ENCODE measurements at regions not wholly inside any gene's neighbourhood (a gene's known extent, or its start where the extent isn't known, plus 50 kb on each side); places are given as distances from the start of the nearest gene placed in this dataset.

- H3K4me1 ChIP-seq (ENCODE audit: control insufficient read depth, low read depth, low read length) = peaks cover 7% of the 10 kb centered on the region
- H3K4ac ChIP-seq (ENCODE audit: low read depth, low read length) = no peak overlapping the region
- DNase-seq = peak; percentile 72
- H3K23ac ChIP-seq (ENCODE audit: low read length) = peak overlapping the region; percentile 18
- H3K9ac ChIP-seq (ENCODE audit: low read length) = no peak overlapping the region
- peak overlapping the region; percentile 21 for H2BK5ac ChIP-seq (ENCODE audit: low read length)
- H3K4me3 ChIP-seq (ENCODE audit: low read length) = no peak overlapping the region
- no peaks in the 10 kb centered on the region for H3K79me1 ChIP-seq (ENCODE audit: low read length)
- no peak overlapping the region for H3K56ac ChIP-seq (ENCODE audit: low read length)
- H3K27ac ChIP-seq (ENCODE audit: low read depth, low read length) = no peak overlapping the region
- H3K36me3 ChIP-seq (ENCODE audit: control insufficient read depth, insufficient read depth, low read length) = no peaks in the 10 kb centered on the region
- no peak overlapping the region for H3K4me2 ChIP-seq (ENCODE audit: low read length)
- H2AK5ac ChIP-seq (ENCODE audit: low read length) = no peak overlapping the region
- H3K79me2 ChIP-seq (ENCODE audit: control insufficient read depth, insufficient read depth, low read length) = no peaks in the 10 kb centered on the region
- no peak overlapping the region for H2BK15ac ChIP-seq (replicated peaks; ENCODE audit: low read depth)
- no CpG with 5 or more reads among the region's 4 CpGs for WGBS (ENCODE audit: extremely low coverage, insufficient coverage, low lambda C conversion rate)
- no peaks in the 10 kb centered on the region for H3K27me3 ChIP-seq (ENCODE audit: insufficient read depth, low read length, poor library complexity)
- no peak overlapping the region for H4K5ac ChIP-seq (ENCODE audit: low read length)
- H2BK120ac ChIP-seq (ENCODE audit: low read depth, low read length) = no peak overlapping the region
- H3K18ac ChIP-seq (ENCODE audit: low read length) = peak overlapping the region; percentile 62
- H4K8ac ChIP-seq (ENCODE audit: low read depth, low read length) = peak overlapping the region; percentile 59
Measured at GRCh38 chr12:13311551-13311950, 115.0 kb downstream of the EMP1 start.

GRCh38 chr12:13307143-13307816, 110.8 kb downstream of the EMP1 start:
- Histone ChIP-seq H3K4ac (ENCODE audit: low read depth, low read length) (no peak overlapping the region), H3K18ac (ENCODE audit: low read length) (no peak overlapping the region), H4K5ac (ENCODE audit: low read length) (no peak overlapping the region), H3K27ac (ENCODE audit: low read depth, low read length) (no peak overlapping the region), H3K4me2 (ENCODE audit: low read length) (no peak overlapping the region), H2BK5ac (ENCODE audit: low read length) (no peak overlapping the region), H3K23ac (ENCODE audit: low read length) (no peak overlapping the region), H3K9ac (ENCODE audit: low read length) (no peak overlapping the region), H3K36me3 (ENCODE audit: control insufficient read depth, insufficient read depth, low read length) (no peaks in the 10 kb centered on the region), H3K56ac (ENCODE audit: low read length) (no peak overlapping the region), H2BK15ac (replicated peaks; ENCODE audit: low read depth) (no peak overlapping the region), H2BK120ac (ENCODE audit: low read depth, low read length) (no peak overlapping the region), H4K8ac (ENCODE audit: low read depth, low read length) (no peak overlapping the region), H3K79me1 (ENCODE audit: low read length) (no peaks in the 10 kb centered on the region), H2AK5ac (ENCODE audit: low read length) (no peak overlapping the region), H3K4me1 (ENCODE audit: control insufficient read depth, low read depth, low read length) (peaks cover 7% of the 10 kb centered on the region), H3K27me3 (ENCODE audit: insufficient read depth, low read length, poor library complexity) (no peaks in the 10 kb centered on the region), H3K79me2 (ENCODE audit: control insufficient read depth, insufficient read depth, low read length) (no peaks in the 10 kb centered on the region), H3K4me3 (ENCODE audit: low read length) (no peak overlapping the region)
- DNase-seq = no peak
- WGBS (ENCODE audit: extremely low coverage, insufficient coverage, low lambda C conversion rate) = no CpG with 5 or more reads among the region's 4 CpGs

GRCh38 chr12:13304924-13305323, 108.4 kb downstream of the EMP1 start:
- no peak overlapping the region for H2BK15ac ChIP-seq (replicated peaks; ENCODE audit: low read depth)
- H4K8ac ChIP-seq (ENCODE audit: low read depth, low read length) = no peak overlapping the region
- no peak overlapping the region for H3K9ac ChIP-seq (ENCODE audit: low read length)
- H2BK5ac ChIP-seq (ENCODE audit: low read length) = no peak overlapping the region
- peak; percentile 19 for DNase-seq
- H2BK120ac ChIP-seq (ENCODE audit: low read depth, low read length) = no peak overlapping the region
- no peak overlapping the region for H3K4me3 ChIP-seq (ENCODE audit: low read length)
- no peak overlapping the region for H4K5ac ChIP-seq (ENCODE audit: low read length)
- H3K79me1 ChIP-seq (ENCODE audit: low read length) = no peaks in the 10 kb centered on the region
- no peak overlapping the region for H3K56ac ChIP-seq (ENCODE audit: low read length)
- H3K27ac ChIP-seq (ENCODE audit: low read depth, low read length) = no peak overlapping the region
- no peak overlapping the region for H3K4me2 ChIP-seq (ENCODE audit: low read length)
- no peak overlapping the region for H3K18ac ChIP-seq (ENCODE audit: low read length)
- no peaks in the 10 kb centered on the region for H3K36me3 ChIP-seq (ENCODE audit: control insufficient read depth, insufficient read depth, low read length)
- no peaks in the 10 kb centered on the region for H3K4me1 ChIP-seq (ENCODE audit: control insufficient read depth, low read depth, low read length)
- no peaks in the 10 kb centered on the region for H3K79me2 ChIP-seq (ENCODE audit: control insufficient read depth, insufficient read depth, low read length)
- WGBS (ENCODE audit: extremely low coverage, insufficient coverage, low lambda C conversion rate) = no CpG with 5 or more reads among the region's 2 CpGs
- H3K23ac ChIP-seq (ENCODE audit: low read length) = no peak overlapping the region
- no peak overlapping the region for H3K4ac ChIP-seq (ENCODE audit: low read depth, low read length)
- no peaks in the 10 kb centered on the region for H3K27me3 ChIP-seq (ENCODE audit: insufficient read depth, low read length, poor library complexity)
- H2AK5ac ChIP-seq (ENCODE audit: low read length) = no peak overlapping the region

GRCh38 chr12:13299457-13299856, 102.9 kb downstream of the EMP1 start:
- DNase-seq = no peak
- Histone ChIP-seq H3K27ac (ENCODE audit: low read depth, low read length) (no peak overlapping the region), H3K79me2 (ENCODE audit: control insufficient read depth, insufficient read depth, low read length) (no peaks in the 10 kb centered on the region), H3K18ac (ENCODE audit: low read length) (no peak overlapping the region), H4K8ac (ENCODE audit: low read depth, low read length) (no peak overlapping the region), H3K27me3 (ENCODE audit: insufficient read depth, low read length, poor library complexity) (no peaks in the 10 kb centered on the region), H3K4me3 (ENCODE audit: low read length) (no peak overlapping the region), H3K23ac (ENCODE audit: low read length) (no peak overlapping the region), H3K4me2 (ENCODE audit: low read length) (no peak overlapping the region), H3K56ac (ENCODE audit: low read length) (no peak overlapping the region), H2BK120ac (ENCODE audit: low read depth, low read length) (no peak overlapping the region), H3K4me1 (ENCODE audit: control insufficient read depth, low read depth, low read length) (no peaks in the 10 kb centered on the region), H3K9ac (ENCODE audit: low read length) (no peak overlapping the region), H3K79me1 (ENCODE audit: low read length) (no peaks in the 10 kb centered on the region), H2BK15ac (replicated peaks; ENCODE audit: low read depth) (no peak overlapping the region), H3K36me3 (ENCODE audit: control insufficient read depth, insufficient read depth, low read length) (no peaks in the 10 kb centered on the region), H2BK5ac (ENCODE audit: low read length) (no peak overlapping the region), H4K5ac (ENCODE audit: low read length) (no peak overlapping the region), H2AK5ac (ENCODE audit: low read length) (no peak overlapping the region), H3K4ac (ENCODE audit: low read depth, low read length) (no peak overlapping the region)
- WGBS (ENCODE audit: extremely low coverage, insufficient coverage, low lambda C conversion rate) = no CpG with 5 or more reads among the region's 1 CpG

- Histone ChIP-seq H3K4ac (ENCODE audit: low read depth, low read length) (no peak overlapping the region), H3K27ac (ENCODE audit: low read depth, low read length) (no peak overlapping the region), H3K79me1 (ENCODE audit: low read length) (no peaks in the 10 kb centered on the region), H4K8ac (ENCODE audit: low read depth, low read length) (no peak overlapping the region), H3K27me3 (ENCODE audit: insufficient read depth, low read length, poor library complexity) (no peaks in the 10 kb centered on the region), H2BK5ac (ENCODE audit: low read length) (no peak overlapping the region), H3K4me3 (ENCODE audit: low read length) (no peak overlapping the region), H3K4me2 (ENCODE audit: low read length) (no peak overlapping the region), H3K4me1 (ENCODE audit: control insufficient read depth, low read depth, low read length) (no peaks in the 10 kb centered on the region), H3K36me3 (ENCODE audit: control insufficient read depth, insufficient read depth, low read length) (no peaks in the 10 kb centered on the region), H2BK120ac (ENCODE audit: low read depth, low read length) (no peak overlapping the region), H4K5ac (ENCODE audit: low read length) (no peak overlapping the region), H3K79me2 (ENCODE audit: control insufficient read depth, insufficient read depth, low read length) (no peaks in the 10 kb centered on the region), H3K23ac (ENCODE audit: low read length) (no peak overlapping the region), H3K9ac (ENCODE audit: low read length) (no peak overlapping the region), H3K56ac (ENCODE audit: low read length) (no peak overlapping the region), H2BK15ac (replicated peaks; ENCODE audit: low read depth) (no peak overlapping the region), H2AK5ac (ENCODE audit: low read length) (no peak overlapping the region), H3K18ac (ENCODE audit: low read length) (no peak overlapping the region)
- no peak for DNase-seq
- WGBS (ENCODE audit: extremely low coverage, insufficient coverage, low lambda C conversion rate) = no CpG with 5 or more reads among the region's 4 CpGs
Measured at GRCh38 chr12:13293096-13293495, 96.6 kb downstream of the EMP1 start.

- Histone ChIP-seq H2BK5ac (ENCODE audit: low read length) (no peak overlapping the region), H2BK15ac (replicated peaks; ENCODE audit: low read depth) (no peak overlapping the region)
Measured at GRCh38 chr12:13289653-13290289, 93.2 kb downstream of the EMP1 start.

More at GRCh38 chr12:13289653-13290289, 93.2 kb downstream of the EMP1 start:
- Histone ChIP-seq H3K4me1 (ENCODE audit: control insufficient read depth, low read depth, low read length) (no peaks in the 10 kb centered on the region), H3K56ac (ENCODE audit: low read length) (no peak overlapping the region), H3K79me2 (ENCODE audit: control insufficient read depth, insufficient read depth, low read length) (no peaks in the 10 kb centered on the region), H3K18ac (ENCODE audit: low read length) (no peak overlapping the region), H3K4ac (ENCODE audit: low read depth, low read length) (no peak overlapping the region), H3K36me3 (ENCODE audit: control insufficient read depth, insufficient read depth, low read length) (no peaks in the 10 kb centered on the region), H3K27me3 (ENCODE audit: insufficient read depth, low read length, poor library complexity) (no peaks in the 10 kb centered on the region), H2AK5ac (ENCODE audit: low read length) (no peak overlapping the region), H3K27ac (ENCODE audit: low read depth, low read length) (no peak overlapping the region), H2BK120ac (ENCODE audit: low read depth, low read length) (no peak overlapping the region), H4K8ac (ENCODE audit: low read depth, low read length) (no peak overlapping the region), H3K4me3 (ENCODE audit: low read length) (no peak overlapping the region), H3K79me1 (ENCODE audit: low read length) (no peaks in the 10 kb centered on the region), H3K4me2 (ENCODE audit: low read length) (no peak overlapping the region), H4K5ac (ENCODE audit: low read length) (no peak overlapping the region), H3K9ac (ENCODE audit: low read length) (no peak overlapping the region), H3K23ac (ENCODE audit: low read length) (no peak overlapping the region)
- DNase-seq = no peak
